ENCODE measurements at regions not wholly inside any gene's neighbourhood (a gene's known extent, or its start where the extent isn't known, plus 50 kb on each side); places are given as distances from the start of the nearest gene placed in this dataset.

GRCh38 chr5:149441986-149442385, 62.9 kb upstream of the IL17B start:
- no peak for TF ChIP-seq CTCF (IDR thresholded peaks at IDR 0.05)
- H3K9me3 ChIP-seq: peaks cover 0 to 4% (median 0%) of the 10 kb centered on the region in 11 donors
- H3K36me3 ChIP-seq: no peaks in the 10 kb centered on the region
- WGBS, 2 donors: 73 to 77% methylated on average over 15 of the region's 15 CpGs
- intact Hi-C loops (cut with DNase I): loop anchor here (1.0 to 5.0 kb wide), 10 partner anchors 45 to 175 kb away; partner anchors contain the start of gene CSNK1A1 (in 4 of the 10)
- no peak overlapping the region for H3K4me3 ChIP-seq
- ATAC-seq: peak in 3 of 8 donors; percentile 1 to 49 (median 7)
- no peak for DNase-seq
- peak overlapping the region in 3 of 10 donors; percentile 79 to 87 (median 85) for H3K27ac ChIP-seq
- H3K27me3 ChIP-seq: no peaks in the 10 kb centered on the region
- H3K4me1 ChIP-seq: peaks cover 6 to 61% (median 36%) of the 10 kb centered on the region in 9 donors

DNA sequence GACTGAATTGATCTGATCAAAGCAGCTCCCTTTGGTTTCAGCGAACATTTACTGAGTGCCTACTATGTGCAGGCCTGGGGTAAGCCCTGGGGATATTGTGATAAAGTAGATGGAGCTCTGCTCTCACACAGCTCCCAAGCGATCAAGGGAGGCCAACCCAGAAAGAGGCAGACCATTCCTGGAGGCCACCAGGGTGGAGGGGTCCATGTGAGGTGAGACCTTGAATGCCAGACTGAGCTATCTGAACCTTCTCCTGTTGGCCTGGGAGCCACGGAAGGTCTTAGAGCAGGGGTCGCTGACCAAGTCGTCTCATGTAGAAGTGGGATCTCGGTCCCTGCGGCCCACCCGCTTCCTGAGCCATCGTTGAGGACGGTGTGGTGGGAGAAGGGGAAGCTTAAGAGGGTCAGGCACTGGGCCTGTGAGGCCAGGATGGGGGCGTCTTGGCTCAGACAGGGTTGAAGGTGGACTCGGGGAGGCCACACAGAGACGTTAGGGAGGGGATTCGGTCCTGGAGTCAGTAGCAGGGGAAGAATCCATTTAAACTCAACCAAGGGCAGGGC, 62.2 kb upstream of the IL17B start:
- Histone ChIP-seq H3K27me3 (no peaks in the 10 kb centered on the region), H3K4me3 (no peak overlapping the region), H3K27ac (no peak overlapping the region), H3K36me3 (no peaks in the 10 kb centered on the region), H3K4me1 (peaks cover 6 to 61% (median 35%) of the 10 kb centered on the region in 9 donors), H3K9me3 (peaks cover 0 to 4% (median 0%) of the 10 kb centered on the region in 11 donors)
- intact Hi-C loops (cut with DNase I): loop anchor here in 8 of 10 donors (5.0 kb wide), 6 partner anchors 46 to 176 kb away; partner anchors contain the start of gene CSNK1A1 (in 2 of the 8)
- DNase-seq (no peak), ATAC-seq (peak in 1 of 8 donors; percentile 15)
- WGBS, 2 donors: 91 to 93% methylated on average over 14 of the region's 14 CpGs
- TF ChIP-seq CTCF (IDR thresholded peaks at IDR 0.05): no peak

- peak overlapping the region in 6 of 10 donors; percentile 2 to 61 (median 18) for H3K27ac ChIP-seq
- intact Hi-C loops (cut with DNase I): loop anchor here (1.0 to 10.0 kb wide), 8 partner anchors 47 to 177 kb away; partner anchors contain the start of gene CSNK1A1 (in 2 of the 10)
These were observed 60.9 kb upstream of the IL17B start for GRCh38 chr5:149439899-149440542.

More at GRCh38 chr5:149439899-149440542, 60.9 kb upstream of the IL17B start:
- 64 to 70% methylated on average over 8 of the region's 8 CpGs for WGBS, 2 donors
- TF ChIP-seq CTCF (IDR thresholded peaks at IDR 0.05): peak in 8 of 9 donors; percentile 8 to 42 (median 26)
- peaks cover 0 to 4% (median 0%) of the 10 kb centered on the region in 11 donors for H3K9me3 ChIP-seq
- H3K4me3 ChIP-seq: no peak overlapping the region
- no peaks in the 10 kb centered on the region for H3K36me3 ChIP-seq
- ATAC-seq: peak in 3 of 8 donors; percentile 12 to 45 (median 13)
- no peak for DNase-seq
- H3K4me1 ChIP-seq: peaks cover 3 to 51% (median 23%) of the 10 kb centered on the region in 9 donors
- no peaks in the 10 kb centered on the region for H3K27me3 ChIP-seq

Measured in heart right ventricle (tissue), 16 donors.